HG03039 (cell line): ENCODE measurements at regions not wholly inside any gene's neighbourhood (a gene's known extent, or its start where the extent isn't known, plus 50 kb on each side); places are given as distances from the start of the nearest gene placed in this dataset.
A peak's percentile ranks its signal among the peaks of the same experiment; 100 is the strongest.
"Not testable (repeated sequence)": the region's sequence is repeated elsewhere in the genome, so short reads cannot be mapped to it uniquely, and the experiment has no call there.

Experiments
- ATAC-seq: cut with Tn5 transposase; IDR thresholded peaks from one replicate; pipeline ENCODE4 v1.9.1; 2021; ENCODE audit warnings: mild to moderate bottlenecking, moderate library complexity; ENCODE audit not compliant: unreplicated experiment

- ATAC-seq: peak; percentile 65
Observed at GRCh38 chr15:30755036-30755687, 129.2 kb downstream of the ARHGAP11B start.

GRCh38 chr15:30760633-30761032 lies 134.7 kb downstream of the ARHGAP11B start:
- ATAC-seq: not testable (repeated sequence)

GRCh38 chr15:30761365-30761764 lies 135.4 kb downstream of the ARHGAP11B start:
- not testable (repeated sequence) for ATAC-seq

- not testable (repeated sequence) for ATAC-seq
Observed at GRCh38 chr15:30769390-30770124, 134.2 kb upstream of the FAN1 start.

GRCh38 chr15:30770759-30771158 lies 133.0 kb upstream of the FAN1 start:
- ATAC-seq: no peak

- no peak for ATAC-seq
Observed at GRCh38 chr15:30783019-30783418, 120.7 kb upstream of the FAN1 start.

GRCh38 chr15:30788595-30788994 lies 115.1 kb upstream of the FAN1 start:
- no peak for ATAC-seq

GRCh38 chr15:30791239-30792175 lies 112.2 kb upstream of the FAN1 start:
- ATAC-seq: no peak

GRCh38 chr15:30792843-30793242 lies 110.9 kb upstream of the FAN1 start:
- not testable (repeated sequence) for ATAC-seq

GRCh38 chr15:30794388-30794787 lies 109.3 kb upstream of the FAN1 start:
- no peak for ATAC-seq

GRCh38 chr15:30799565-30799964 lies 104.2 kb upstream of the FAN1 start:
- not testable (repeated sequence) for ATAC-seq

GRCh38 chr15:30801140-30801895 lies 102.4 kb upstream of the FAN1 start:
- not testable (repeated sequence) for ATAC-seq

GRCh38 chr15:30802001-30802400 lies 101.7 kb upstream of the FAN1 start:
- not testable (repeated sequence) for ATAC-seq

- not testable (repeated sequence) for ATAC-seq
Observed at GRCh38 chr15:30803703-30804102, 100.0 kb upstream of the FAN1 start.

- ATAC-seq: no peak
Observed at GRCh38 chr15:30816430-30816829, 87.3 kb upstream of the FAN1 start.

GRCh38 chr15:30823068-30823813 lies 80.5 kb upstream of the FAN1 start:
- ATAC-seq: peak; percentile 53

GRCh38 chr15:30824518-30825195 lies 79.1 kb upstream of the FAN1 start:
- ATAC-seq: no peak

- no peak for ATAC-seq
Observed at GRCh38 chr15:30827625-30828303, 76.0 kb upstream of the FAN1 start.

- ATAC-seq: not testable (repeated sequence)
Observed at GRCh38 chr15:30828304-30828639, 75.4 kb upstream of the FAN1 start.
